Vagina (tissue), 2 donors: ENCODE measurements at regions not wholly inside any gene's neighbourhood (a gene's known extent, or its start where the extent isn't known, plus 50 kb on each side); places are given as distances from the start of the nearest gene placed in this dataset.

Experiments
- DNase-seq, 2 donors: peaks; one replicate each; pipeline ENCODE4 v3.0.0-alpha.2; 2017; ENCODE audit errors: extremely low spot score in 2 of 2
- H3K27ac ChIP-seq: fragments of 200-600 bp; sonication (generic); one replicate; pipeline ENCODE4 v1.5.1; 2019
- H3K27me3 ChIP-seq: fragments of 200-600 bp; sonication (generic); one replicate; pipeline ENCODE4 v1.5.1; 2019
- H3K36me3 ChIP-seq, 2 donors: fragments of 200-600 bp; sonication (generic); one replicate each; pipeline ENCODE4 v1.5.1; 2017 to 2019
- H3K4me1 ChIP-seq: fragments of 200-600 bp; sonication (generic); one replicate; pipeline ENCODE4 v1.5.1; 2019
- H3K4me3 ChIP-seq, 2 donors: fragments of 200-600 bp; sonication (generic); 1 replicate in 1 of 2; 2 replicates in 1 of 2; pipeline ENCODE4 v1.5.1; 2016 to 2019
- H3K9me3 ChIP-seq: fragments of 200-600 bp; sonication (generic); one replicate; pipeline ENCODE4 v1.5.1; 2019
- POLR2A ChIP-seq, 2 donors: fragments of 450-650 bp; IDR thresholded peaks; one replicate each; pipeline ENCODE4 v1.6.1; 2017; ENCODE audit warnings: antibody characterized with exemption in 2 of 2, mild to moderate bottlenecking in 2 of 2, moderate library complexity in 2 of 2
- POLR2AphosphoS5 ChIP-seq, 2 donors: sonication (generic); formaldehyde crosslinking; IDR thresholded peaks; one replicate each; pipeline ENCODE4 v1.9.0; 2017; ENCODE audit warnings: antibody characterized with exemption in 2 of 2, mild to moderate bottlenecking in 2 of 2, low read depth in 1 of 2; ENCODE audit not compliant: insufficient read depth in 1 of 2
- intact Hi-C: fragments of 100-400 bp; cut with DNase I; formaldehyde crosslinking; loops from one replicate; pipeline ENCODE4 v1.15.1; 2023
- TF ChIP-seq, protein P1 (sequence below), 3 experiments: fragments of 450-650 bp in 2 of 3; fragments of 200-600 bp in 1 of 3; sonication (generic) in 1 of 3; IDR thresholded peaks; one replicate each; pipeline ENCODE4 v1.5.1; 2017 to 2019; ENCODE audit warnings: antibody characterized with exemption in 3 of 3, mild to moderate bottlenecking in 2 of 3, moderate library complexity in 2 of 3

DNA sequence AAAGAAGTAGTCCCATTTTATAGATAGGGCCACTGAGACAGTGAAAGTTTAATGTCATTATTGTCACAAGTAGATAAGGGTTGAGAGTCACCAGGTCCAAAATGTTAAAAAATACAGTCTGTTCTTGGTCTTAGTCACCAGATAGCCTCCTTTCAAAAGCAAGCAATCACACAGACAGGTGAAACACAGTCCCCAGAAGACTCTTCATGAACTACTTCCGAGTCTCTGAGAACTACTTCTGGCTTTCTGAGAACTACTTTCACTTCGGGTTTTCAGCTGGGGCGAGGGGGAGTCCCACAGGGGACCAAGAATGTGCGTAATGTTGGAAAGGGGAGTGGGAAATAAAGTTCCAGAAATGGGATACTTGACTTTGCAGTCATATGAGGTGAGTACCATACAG lies 143.2 kb downstream of the HHIPL2 start:
- TF ChIP-seq, protein P1, sequence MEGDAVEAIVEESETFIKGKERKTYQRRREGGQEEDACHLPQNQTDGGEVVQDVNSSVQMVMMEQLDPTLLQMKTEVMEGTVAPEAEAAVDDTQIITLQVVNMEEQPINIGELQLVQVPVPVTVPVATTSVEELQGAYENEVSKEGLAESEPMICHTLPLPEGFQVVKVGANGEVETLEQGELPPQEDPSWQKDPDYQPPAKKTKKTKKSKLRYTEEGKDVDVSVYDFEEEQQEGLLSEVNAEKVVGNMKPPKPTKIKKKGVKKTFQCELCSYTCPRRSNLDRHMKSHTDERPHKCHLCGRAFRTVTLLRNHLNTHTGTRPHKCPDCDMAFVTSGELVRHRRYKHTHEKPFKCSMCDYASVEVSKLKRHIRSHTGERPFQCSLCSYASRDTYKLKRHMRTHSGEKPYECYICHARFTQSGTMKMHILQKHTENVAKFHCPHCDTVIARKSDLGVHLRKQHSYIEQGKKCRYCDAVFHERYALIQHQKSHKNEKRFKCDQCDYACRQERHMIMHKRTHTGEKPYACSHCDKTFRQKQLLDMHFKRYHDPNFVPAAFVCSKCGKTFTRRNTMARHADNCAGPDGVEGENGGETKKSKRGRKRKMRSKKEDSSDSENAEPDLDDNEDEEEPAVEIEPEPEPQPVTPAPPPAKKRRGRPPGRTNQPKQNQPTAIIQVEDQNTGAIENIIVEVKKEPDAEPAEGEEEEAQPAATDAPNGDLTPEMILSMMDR (IDR thresholded peaks at IDR 0.05) = no peak
- TF ChIP-seq POLR2AphosphoS5 (IDR thresholded peaks at IDR 0.05; ENCODE audit: insufficient read depth in 1 of 2, low read depth in 1 of 2) (no peak), POLR2A (IDR thresholded peaks at IDR 0.05) (no peak)
- no peaks in the 10 kb centered on the region for H3K9me3 ChIP-seq
- intact Hi-C loops = no loop called here
- H3K27me3 ChIP-seq = no peaks in the 10 kb centered on the region
- no peak overlapping the region for H3K4me3 ChIP-seq
- H3K4me1 ChIP-seq = no peaks in the 10 kb centered on the region
- no peak for DNase-seq
- H3K27ac ChIP-seq = no peak overlapping the region
- H3K36me3 ChIP-seq = no peaks in the 10 kb centered on the region

DNA sequence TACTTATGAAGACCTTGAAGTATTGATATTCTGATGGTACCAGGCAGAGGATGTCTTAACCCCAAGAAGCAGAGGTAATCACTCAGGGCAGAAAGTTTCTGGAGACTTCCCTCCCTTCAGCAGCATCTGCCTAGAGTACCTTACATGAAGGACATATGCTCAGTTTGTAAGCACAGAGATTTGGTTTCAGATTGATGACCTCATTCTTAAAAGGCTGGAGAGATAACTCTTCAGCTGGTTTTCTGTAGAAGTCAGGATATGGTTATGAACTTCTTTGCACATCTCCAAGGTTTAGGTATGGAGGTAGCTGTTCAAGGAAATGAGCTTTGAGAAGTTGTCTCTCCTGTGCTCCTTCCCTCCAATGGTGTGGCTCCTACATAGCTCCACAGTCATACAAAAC lies 148.7 kb downstream of the HHIPL2 start:
- Histone ChIP-seq H3K36me3 (no peaks in the 10 kb centered on the region), H3K27me3 (no peaks in the 10 kb centered on the region), H3K4me3 (no peak overlapping the region), H3K4me1 (no peaks in the 10 kb centered on the region), H3K27ac (no peak overlapping the region), H3K9me3 (no peaks in the 10 kb centered on the region)
- DNase-seq = no peak
- intact Hi-C loops = no loop called here
- TF ChIP-seq POLR2AphosphoS5 (IDR thresholded peaks at IDR 0.05; ENCODE audit: insufficient read depth in 1 of 2, low read depth in 1 of 2) = no peak
- TF ChIP-seq POLR2A (IDR thresholded peaks at IDR 0.05) = no peak
- TF ChIP-seq, protein P1 (IDR thresholded peaks at IDR 0.05) = no peak

DNA sequence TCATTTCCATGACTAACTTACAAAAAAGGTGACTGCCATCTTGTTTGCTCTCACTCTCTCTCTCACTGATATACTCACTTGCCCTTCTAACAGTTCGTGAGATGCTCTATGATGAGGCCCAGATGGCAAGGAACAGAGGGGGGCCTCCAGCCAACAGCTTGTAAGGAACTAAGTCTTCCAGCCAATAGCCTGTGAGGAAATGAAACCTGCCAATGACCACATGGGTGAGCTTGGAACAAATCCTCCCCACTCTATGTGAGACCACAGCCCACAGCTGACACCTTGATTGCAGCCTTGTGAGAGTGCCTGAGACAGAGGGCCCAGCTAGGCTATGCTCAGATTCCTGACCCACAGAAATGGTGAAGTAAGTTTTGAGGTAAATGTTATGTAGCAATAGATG lies 153.7 kb downstream of the HHIPL2 start:
- no peak overlapping the region for H3K4me3 ChIP-seq
- H3K4me1 ChIP-seq = no peaks in the 10 kb centered on the region
- no peaks in the 10 kb centered on the region for H3K36me3 ChIP-seq
- no peak for DNase-seq
- H3K27ac ChIP-seq = no peak overlapping the region
- H3K27me3 ChIP-seq = no peaks in the 10 kb centered on the region
- TF ChIP-seq POLR2A (IDR thresholded peaks at IDR 0.05) (no peak), POLR2AphosphoS5 (IDR thresholded peaks at IDR 0.05; ENCODE audit: insufficient read depth in 1 of 2, low read depth in 1 of 2) (no peak)
- TF ChIP-seq, protein P1 (IDR thresholded peaks at IDR 0.05) = no peak
- no peaks in the 10 kb centered on the region for H3K9me3 ChIP-seq
- intact Hi-C loops = no loop called here

DNA sequence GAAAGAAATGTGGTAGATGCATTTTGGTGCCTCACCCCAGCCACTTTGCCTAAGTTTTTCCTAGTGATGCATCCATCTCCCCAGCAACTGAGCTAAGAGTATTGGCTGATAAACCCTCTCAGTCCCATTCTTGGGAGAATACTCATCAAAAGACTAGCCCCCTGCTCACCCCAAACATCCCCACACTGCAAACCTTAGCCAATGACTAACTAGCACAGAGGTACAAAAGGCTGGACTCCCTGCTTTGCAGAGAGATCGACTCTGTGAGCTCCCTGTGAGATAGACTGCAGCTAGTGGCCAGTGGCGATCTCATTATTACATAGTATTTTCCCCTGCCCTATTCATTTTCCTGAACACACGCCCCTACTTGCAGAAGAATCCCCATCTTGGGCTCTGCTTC lies 155.3 kb downstream of the HHIPL2 start:
- DNase-seq = no peak
- Histone ChIP-seq H3K4me1 (no peaks in the 10 kb centered on the region), H3K4me3 (no peak overlapping the region), H3K27ac (no peak overlapping the region), H3K27me3 (no peaks in the 10 kb centered on the region), H3K36me3 (no peaks in the 10 kb centered on the region), H3K9me3 (no peaks in the 10 kb centered on the region)
- TF ChIP-seq POLR2A (IDR thresholded peaks at IDR 0.05) (no peak), POLR2AphosphoS5 (IDR thresholded peaks at IDR 0.05; ENCODE audit: insufficient read depth in 1 of 2, low read depth in 1 of 2) (no peak)
- TF ChIP-seq, protein P1 (IDR thresholded peaks at IDR 0.05) = no peak
- intact Hi-C loops = no loop called here

DNA sequence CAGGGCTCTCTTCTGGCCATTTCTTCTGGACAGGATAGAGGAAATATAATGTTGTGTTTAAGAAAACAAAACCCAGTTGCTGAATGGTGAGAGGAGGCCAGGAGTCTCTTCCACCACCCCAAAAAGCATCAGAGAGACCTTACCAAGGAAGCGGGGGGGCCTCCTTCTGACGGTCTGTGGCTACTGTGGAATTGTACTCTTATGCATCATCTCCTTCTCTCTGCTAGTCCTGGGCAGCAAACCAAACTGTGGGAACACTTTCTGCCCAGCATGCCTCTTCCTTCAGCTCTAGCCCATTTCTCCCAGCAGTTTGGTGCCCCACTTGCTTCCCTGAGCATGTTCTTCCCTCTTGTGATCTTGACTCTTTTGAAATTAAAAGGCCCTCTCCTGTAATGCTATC lies 157.7 kb downstream of the HHIPL2 start:
- no peaks in the 10 kb centered on the region for H3K27me3 ChIP-seq
- H3K4me1 ChIP-seq = no peaks in the 10 kb centered on the region
- intact Hi-C loops = no loop called here
- no peak overlapping the region for H3K4me3 ChIP-seq
- no peak for DNase-seq
- no peak overlapping the region for H3K27ac ChIP-seq
- H3K9me3 ChIP-seq = no peaks in the 10 kb centered on the region
- TF ChIP-seq, protein P1 (IDR thresholded peaks at IDR 0.05) = no peak
- H3K36me3 ChIP-seq = no peaks in the 10 kb centered on the region
